OCI-LY3 (cell line): ENCODE measurements at regions not wholly inside any gene's neighbourhood (a gene's known extent, or its start where the extent isn't known, plus 50 kb on each side); places are given as distances from the start of the nearest gene placed in this dataset.

Source experiments
- H2AFZ ChIP-seq: fragments of 200-600, 300-600 bp; shearing (Covaris generic); 2 replicates; pipeline ENCODE4 v1.6.0; 2014; ENCODE audit warnings: antibody characterized with exemption, low read depth, low read length
- H3K27ac ChIP-seq: fragments of 200-600, 300-600 bp; sonication (generic); 2 replicates; pipeline ENCODE4 v1.5.1; 2014; ENCODE audit warnings: mild to moderate bottlenecking, low read length, moderate library complexity, mixed read lengths
- H3K27me3 ChIP-seq: fragments of 200-600, 300-600 bp; sonication (generic); 2 replicates; pipeline ENCODE4 v1.6.1; 2014; ENCODE audit warnings: low read depth, low read length, mixed read lengths
- H3K36me3 ChIP-seq: fragments of 200-600, 300-600 bp; sonication (generic); replicated peaks from 2 replicates; pipeline ENCODE3; 2014; ENCODE audit warnings: low read depth, low read length, mixed read lengths
- H3K4me1 ChIP-seq: fragments of 300-600, 200-600 bp; sonication (generic); 2 replicates; pipeline ENCODE4 v1.6.1; 2014; ENCODE audit warnings: low read length, mixed read lengths
- H3K4me2 ChIP-seq: fragments of 200-600, 300-600 bp; sonication (generic); 2 replicates; pipeline ENCODE4 v1.6.1; 2014; ENCODE audit warnings: low read length, mixed read lengths
- H3K4me3 ChIP-seq: fragments of 300-600, 200-600 bp; sonication (generic); 2 replicates; pipeline ENCODE4 v1.5.1; 2014; ENCODE audit warnings: antibody characterized with exemption, mild to moderate bottlenecking, low read length, moderate library complexity
- H3K79me2 ChIP-seq: fragments of 300-600, 200-600 bp; shearing (Covaris generic); 2 replicates; pipeline ENCODE4 v1.6.1; 2014; ENCODE audit warnings: mild to moderate bottlenecking, low read length, mixed read lengths
- H3K9ac ChIP-seq: fragments of 300-600, 200-600 bp; shearing (Covaris generic); 2 replicates; pipeline ENCODE4 v1.6.0; 2014; ENCODE audit warnings: mild to moderate bottlenecking, low read length, moderate library complexity
- H3K9me3 ChIP-seq: fragments of 200-600, 300-600 bp; shearing (Covaris generic); 2 replicates; pipeline ENCODE4 v1.6.1; 2014; ENCODE audit warnings: low read length, mixed read lengths; ENCODE audit not compliant: insufficient read depth
- H4K20me1 ChIP-seq: fragments of 200-600, 300-600 bp; sonication (generic); 2 replicates; pipeline ENCODE4 v1.6.1; 2016; ENCODE audit warnings: low read length, mixed read lengths; ENCODE audit not compliant: insufficient read depth
- EZH2phosphoT487 ChIP-seq: fragments of 200-600 bp; shearing (Covaris generic); IDR thresholded peaks from 2 replicates; pipeline ENCODE4 v1.6.1; 2018; ENCODE audit warnings: antibody characterized with exemption, mixed run types, low read depth
- TF ChIP-seq, protein P1 (sequence below): fragments of 200-600, 300-600 bp; sonication (generic); IDR thresholded peaks from 2 replicates; pipeline ENCODE4 v1.5.1; 2014; ENCODE audit warnings: antibody characterized with exemption, low read length, low read depth

DNA sequence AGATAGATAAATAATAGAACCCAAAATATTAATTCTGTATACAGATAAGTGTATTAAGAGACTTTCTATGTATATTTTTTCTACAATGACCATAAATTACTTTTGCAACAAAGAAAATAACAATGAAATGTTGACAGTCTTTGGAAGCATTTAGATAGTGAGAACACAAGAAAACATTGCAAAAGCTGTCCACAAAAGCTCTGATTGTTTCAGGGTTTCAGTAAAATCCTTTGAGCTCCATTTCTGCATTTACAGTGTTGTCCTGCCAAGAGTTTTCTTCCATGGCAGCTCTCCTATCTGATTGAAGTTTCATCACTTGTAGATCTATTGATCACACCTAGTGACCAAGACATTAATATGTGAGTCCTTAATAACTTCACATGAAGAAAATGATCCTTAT lies 321.8 kb downstream of the GPR37 start:
- Histone ChIP-seq H4K20me1 (no peaks in the 10 kb centered on the region), H3K9me3 (no peaks in the 10 kb centered on the region), H3K4me2 (no peak overlapping the region), H3K4me1 (no peaks in the 10 kb centered on the region), H3K27me3 (no peaks in the 10 kb centered on the region), H3K36me3 (no peaks in the 10 kb centered on the region), H3K79me2 (no peaks in the 10 kb centered on the region), H3K9ac (no peak overlapping the region), H3K27ac (no peak overlapping the region), H2AFZ (no peak overlapping the region), H3K4me3 (no peak overlapping the region)
- TF ChIP-seq, protein P1, sequence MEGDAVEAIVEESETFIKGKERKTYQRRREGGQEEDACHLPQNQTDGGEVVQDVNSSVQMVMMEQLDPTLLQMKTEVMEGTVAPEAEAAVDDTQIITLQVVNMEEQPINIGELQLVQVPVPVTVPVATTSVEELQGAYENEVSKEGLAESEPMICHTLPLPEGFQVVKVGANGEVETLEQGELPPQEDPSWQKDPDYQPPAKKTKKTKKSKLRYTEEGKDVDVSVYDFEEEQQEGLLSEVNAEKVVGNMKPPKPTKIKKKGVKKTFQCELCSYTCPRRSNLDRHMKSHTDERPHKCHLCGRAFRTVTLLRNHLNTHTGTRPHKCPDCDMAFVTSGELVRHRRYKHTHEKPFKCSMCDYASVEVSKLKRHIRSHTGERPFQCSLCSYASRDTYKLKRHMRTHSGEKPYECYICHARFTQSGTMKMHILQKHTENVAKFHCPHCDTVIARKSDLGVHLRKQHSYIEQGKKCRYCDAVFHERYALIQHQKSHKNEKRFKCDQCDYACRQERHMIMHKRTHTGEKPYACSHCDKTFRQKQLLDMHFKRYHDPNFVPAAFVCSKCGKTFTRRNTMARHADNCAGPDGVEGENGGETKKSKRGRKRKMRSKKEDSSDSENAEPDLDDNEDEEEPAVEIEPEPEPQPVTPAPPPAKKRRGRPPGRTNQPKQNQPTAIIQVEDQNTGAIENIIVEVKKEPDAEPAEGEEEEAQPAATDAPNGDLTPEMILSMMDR = no peak
- no peak for TF ChIP-seq EZH2phosphoT487

DNA sequence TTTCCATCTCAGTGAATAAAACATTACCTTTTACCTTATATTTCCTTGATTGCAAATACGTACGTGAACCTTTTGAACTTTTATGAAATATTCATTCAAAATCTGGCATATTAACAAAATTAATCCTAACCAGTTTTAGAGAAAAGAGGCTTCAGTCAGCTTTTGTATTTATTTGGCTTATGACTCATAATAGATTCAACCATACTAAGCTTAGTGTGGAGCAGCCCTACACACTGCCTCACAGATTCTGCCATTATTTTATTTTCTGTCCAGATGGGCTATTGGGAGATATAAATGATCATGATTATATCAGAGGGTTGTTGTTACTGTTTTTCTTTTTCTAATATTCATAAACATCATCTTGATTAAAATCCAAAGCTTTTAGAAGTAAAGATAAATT lies 325.5 kb downstream of the GPR37 start:
- no peak overlapping the region for H3K4me3 ChIP-seq
- TF ChIP-seq EZH2phosphoT487 = no peak
- TF ChIP-seq, protein P1 = no peak
- H3K4me1 ChIP-seq = no peaks in the 10 kb centered on the region
- H2AFZ ChIP-seq = no peak overlapping the region
- no peaks in the 10 kb centered on the region for H3K27me3 ChIP-seq
- no peaks in the 10 kb centered on the region for H4K20me1 ChIP-seq
- no peak overlapping the region for H3K27ac ChIP-seq
- H3K9ac ChIP-seq = no peak overlapping the region
- H3K79me2 ChIP-seq = no peaks in the 10 kb centered on the region
- H3K36me3 ChIP-seq = no peaks in the 10 kb centered on the region
- H3K4me2 ChIP-seq = no peak overlapping the region
- H3K9me3 ChIP-seq = no peaks in the 10 kb centered on the region

DNA sequence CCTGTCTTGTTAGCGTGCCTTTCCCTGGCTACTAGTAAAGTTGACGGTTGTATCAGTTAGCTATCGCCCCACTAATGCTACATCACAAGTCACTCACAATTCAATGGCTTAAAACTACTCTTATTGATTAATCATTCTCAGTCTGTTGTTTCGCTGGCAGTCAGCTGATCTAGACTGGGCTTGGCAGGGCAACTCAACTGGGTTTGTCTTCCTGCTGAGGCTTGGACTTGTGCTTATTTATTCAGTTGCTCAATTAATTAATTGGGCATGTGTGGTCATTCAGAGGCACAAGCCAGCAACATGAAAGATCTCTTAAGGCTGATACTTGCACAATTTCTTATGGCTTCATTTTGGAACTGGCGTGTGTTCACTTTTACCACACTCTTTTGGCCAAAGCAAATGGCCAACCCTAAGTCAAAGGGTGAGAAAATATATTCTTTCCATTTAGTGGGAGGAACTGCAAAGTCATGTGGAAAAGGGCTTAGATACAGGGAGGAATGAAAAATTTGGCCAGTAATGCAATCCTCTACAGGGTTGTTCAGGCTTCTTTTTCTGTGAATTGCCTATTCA lies 333.5 kb downstream of the GPR37 start:
- H3K36me3 ChIP-seq = no peaks in the 10 kb centered on the region
- no peaks in the 10 kb centered on the region for H3K27me3 ChIP-seq
- H3K79me2 ChIP-seq = no peaks in the 10 kb centered on the region
- no peak overlapping the region for H3K27ac ChIP-seq
- no peak overlapping the region for H3K4me3 ChIP-seq
- no peaks in the 10 kb centered on the region for H3K4me1 ChIP-seq
- H2AFZ ChIP-seq = no peak overlapping the region
- TF ChIP-seq EZH2phosphoT487 = no peak
- H3K4me2 ChIP-seq = no peak overlapping the region
- H4K20me1 ChIP-seq = no peaks in the 10 kb centered on the region
- H3K9me3 ChIP-seq = no peaks in the 10 kb centered on the region
- H3K9ac ChIP-seq = no peak overlapping the region

DNA sequence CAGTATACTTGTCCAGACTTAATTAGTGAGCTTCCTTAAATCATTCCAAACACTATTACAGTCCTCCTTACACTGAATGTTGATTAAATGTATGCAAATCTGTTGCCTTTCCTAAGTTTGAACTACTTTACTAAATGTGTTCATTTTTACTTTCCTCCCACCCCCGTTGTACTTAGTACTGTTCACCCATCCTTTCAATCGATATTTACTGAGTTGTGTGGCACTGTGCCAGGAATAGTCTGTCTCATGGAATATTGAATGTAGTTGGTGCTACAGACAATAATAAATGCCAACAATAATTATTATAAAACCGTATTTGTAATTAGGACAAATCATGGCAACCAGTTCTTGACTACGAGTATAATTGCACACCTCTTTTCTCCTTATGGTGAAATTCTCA lies 335.7 kb downstream of the GPR37 start:
- TF ChIP-seq EZH2phosphoT487 = no peak
- TF ChIP-seq, protein P1 = no peak
- Histone ChIP-seq H4K20me1 (no peaks in the 10 kb centered on the region), H3K27ac (no peak overlapping the region), H3K4me3 (no peak overlapping the region), H3K4me1 (no peaks in the 10 kb centered on the region), H3K36me3 (no peaks in the 10 kb centered on the region), H3K79me2 (no peaks in the 10 kb centered on the region), H2AFZ (no peak overlapping the region), H3K9ac (no peak overlapping the region), H3K9me3 (no peaks in the 10 kb centered on the region), H3K4me2 (no peak overlapping the region), H3K27me3 (no peaks in the 10 kb centered on the region)
